ENCODE measurements at regions not wholly inside any gene's neighbourhood (a gene's known extent, or its start where the extent isn't known, plus 50 kb on each side); places are given as distances from the start of the nearest gene placed in this dataset.
"Not testable (repeated sequence)": the region's sequence is repeated elsewhere in the genome, so short reads cannot be mapped to it uniquely, and the experiment has no call there.

- no peak for DNase-seq (ENCODE audit: low read depth, low spot score)
Measured at GRCh38 chr4:81375745-81376144, 96.0 kb downstream of the RASGEF1B start.

GRCh38 chr4:81369886-81370285 lies 101.8 kb downstream of the RASGEF1B start:
- no peak for DNase-seq (ENCODE audit: low read depth, low spot score)

- DNase-seq (ENCODE audit: low read depth, low spot score), result no peak
Measured at GRCh38 chr4:81366779-81367178, 104.9 kb downstream of the RASGEF1B start.

- no peak for DNase-seq (ENCODE audit: low read depth, low spot score)
Measured at GRCh38 chr4:81360737-81361136, 111.0 kb downstream of the RASGEF1B start.

- no peak for DNase-seq (ENCODE audit: low read depth, low spot score)
Measured at GRCh38 chr4:81359207-81359606, 112.5 kb downstream of the RASGEF1B start.

- DNase-seq (ENCODE audit: low read depth, low spot score), result no peak
Measured at GRCh38 chr4:81358154-81358553, 113.6 kb downstream of the RASGEF1B start.

GRCh38 chr4:81356621-81357020 lies 115.1 kb downstream of the RASGEF1B start:
- DNase-seq (ENCODE audit: low read depth, low spot score), result no peak

- no peak for DNase-seq (ENCODE audit: low read depth, low spot score)
Measured at GRCh38 chr4:81355136-81355535, 116.6 kb downstream of the RASGEF1B start.

- DNase-seq (ENCODE audit: low read depth, low spot score), result no peak
Measured at GRCh38 chr4:81353861-81354260, 117.8 kb downstream of the RASGEF1B start.

GRCh38 chr4:81352446-81352835 lies 119.3 kb downstream of the RASGEF1B start:
- no peak for DNase-seq (ENCODE audit: low read depth, low spot score)

GRCh38 chr4:81351654-81352445 lies 119.9 kb downstream of the RASGEF1B start:
- DNase-seq (ENCODE audit: low read depth, low spot score), result peak; percentile 77

- DNase-seq (ENCODE audit: low read depth, low spot score), result no peak
Measured at GRCh38 chr4:81350040-81350439, 121.7 kb downstream of the RASGEF1B start.

- no peak for DNase-seq (ENCODE audit: low read depth, low spot score)
Measured at GRCh38 chr4:81348778-81349094, 123.0 kb downstream of the RASGEF1B start.

- DNase-seq (ENCODE audit: low read depth, low spot score), result no peak
Measured at GRCh38 chr4:81348086-81348777, 123.5 kb downstream of the RASGEF1B start.

- no peak for DNase-seq (ENCODE audit: low read depth, low spot score)
Measured at GRCh38 chr4:81346719-81347118, 125.0 kb downstream of the RASGEF1B start.

- DNase-seq (ENCODE audit: low read depth, low spot score), result no peak
Measured at GRCh38 chr4:81343536-81343935, 128.2 kb downstream of the RASGEF1B start.

GRCh38 chr4:81343046-81343445 lies 128.0 kb upstream of the PRKG2 start:
- no peak for DNase-seq (ENCODE audit: low read depth, low spot score)

GRCh38 chr4:81337211-81337610 lies 122.2 kb upstream of the PRKG2 start:
- DNase-seq (ENCODE audit: low read depth, low spot score), result no peak

GRCh38 chr4:81335122-81335912 lies 120.3 kb upstream of the PRKG2 start:
- no peak for DNase-seq (ENCODE audit: low read depth, low spot score)

GRCh38 chr4:81330018-81330417 lies 115.0 kb upstream of the PRKG2 start:
- DNase-seq (ENCODE audit: low read depth, low spot score), result no peak

- DNase-seq (ENCODE audit: low read depth, low spot score), result no peak
Measured at GRCh38 chr4:81326581-81326980, 111.6 kb upstream of the PRKG2 start.

- not testable (repeated sequence) for DNase-seq (ENCODE audit: low read depth, low spot score)
Measured at GRCh38 chr4:81324594-81324993, 109.6 kb upstream of the PRKG2 start.

GRCh38 chr4:81319657-81320056 lies 104.6 kb upstream of the PRKG2 start:
- no peak for DNase-seq (ENCODE audit: low read depth, low spot score)

Data from smooth muscle cell of the brain vasculature (primary cell).